Bronchial epithelial cell (primary cell): ENCODE measurements at regions not wholly inside any gene's neighbourhood (a gene's known extent, or its start where the extent isn't known, plus 50 kb on each side); places are given as distances from the start of the nearest gene placed in this dataset.

Experiments
- DNase-seq: peaks from one replicate; pipeline ENCODE4 v3.0.0-alpha.2; 2010; ENCODE audit warnings: low read depth
- FAIRE-seq: peaks from 2 replicates; lab custom pipeline; 2011; peaks lifted over from hg19 to GRCh38; lab: Jason Lieb, UNC
- H3K27me3 ChIP-seq: 2 replicates; pipeline ENCODE4 v1.5.1; 2011; ENCODE audit warnings: low read length; ENCODE audit not compliant: control insufficient read depth, insufficient read depth
- H3K36me3 ChIP-seq: 2 replicates; pipeline ENCODE4 v1.5.1; 2011; ENCODE audit warnings: low read length; ENCODE audit not compliant: control insufficient read depth, insufficient read depth
- H3K4me3 ChIP-seq: 2 replicates; pipeline ENCODE4 v1.5.1; 2011; ENCODE audit warnings: mild to moderate bottlenecking, low read depth, low read length, control low read depth
- CTCF ChIP-seq: IDR thresholded peaks from 2 replicates; pipeline ENCODE4 v1.5.1; 2011; ENCODE audit warnings: mild to moderate bottlenecking, moderate library complexity, low read length, control low read depth, inconsistent platforms; ENCODE audit not compliant: insufficient read depth, severe bottlenecking

DNA sequence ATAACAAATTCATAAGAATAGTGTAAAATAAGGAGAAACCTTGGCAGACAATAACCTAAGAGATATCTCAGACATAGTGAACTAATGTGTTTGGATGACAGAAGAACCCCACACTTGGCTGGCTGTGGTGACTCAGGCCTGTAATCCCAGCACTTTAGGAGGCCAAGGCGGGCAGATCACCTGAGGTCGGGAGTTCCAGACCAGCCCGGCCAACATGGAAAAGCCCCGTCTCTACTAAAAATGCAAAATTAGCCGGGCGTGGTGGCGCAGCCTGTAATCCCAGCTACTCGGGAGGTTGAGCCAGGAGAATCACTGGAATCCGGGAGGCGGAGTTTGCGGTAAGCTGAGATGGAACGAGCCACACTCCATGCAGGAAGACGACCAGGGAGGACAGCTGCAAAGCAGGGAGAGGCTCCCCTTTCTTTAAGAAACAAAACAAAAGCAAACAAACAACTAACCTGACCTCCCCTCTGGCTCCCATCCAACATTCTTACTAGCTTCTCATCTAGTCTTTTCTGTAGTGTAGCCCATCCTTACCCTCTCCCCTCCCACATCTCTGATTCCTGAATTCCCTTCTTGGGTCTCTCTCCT is 84.2 kb downstream of the ZNF280B start:
- no peak for TF ChIP-seq CTCF
- DNase-seq (no peak), FAIRE-seq (no peak)
- H3K27me3 ChIP-seq, result peaks cover 3% of the 10 kb centered on the region
- no peaks in the 10 kb centered on the region for H3K36me3 ChIP-seq
- H3K4me3 ChIP-seq, result no peak overlapping the region

GRCh38 chr22:22424956-22425355 is 83.6 kb downstream of the ZNF280B start:
- no peak overlapping the region for H3K4me3 ChIP-seq
- no peaks in the 10 kb centered on the region for H3K36me3 ChIP-seq
- TF ChIP-seq CTCF, result no peak
- FAIRE-seq, result no peak
- H3K27me3 ChIP-seq, result peaks cover 3% of the 10 kb centered on the region
- no peak for DNase-seq

DNA sequence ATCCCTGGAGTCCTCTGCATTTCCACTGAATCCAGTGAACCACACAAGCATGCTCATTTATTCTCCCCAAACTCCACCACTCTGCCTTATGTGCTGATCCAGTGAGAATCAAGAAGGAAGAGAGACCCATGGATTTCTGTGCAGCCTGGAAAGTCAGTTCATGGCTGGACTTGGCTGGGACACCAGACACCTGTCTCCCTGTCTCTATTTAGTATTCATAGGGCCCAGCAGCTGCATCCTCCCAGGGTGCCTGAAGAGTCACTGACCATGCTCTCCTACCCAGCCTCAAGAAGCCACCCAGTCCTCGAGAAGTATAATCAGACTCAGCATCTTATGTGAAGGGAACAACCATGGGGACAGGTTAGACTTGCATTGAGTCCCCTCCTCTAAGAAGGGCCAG is 83.2 kb downstream of the ZNF280B start:
- no peak for FAIRE-seq

DNA sequence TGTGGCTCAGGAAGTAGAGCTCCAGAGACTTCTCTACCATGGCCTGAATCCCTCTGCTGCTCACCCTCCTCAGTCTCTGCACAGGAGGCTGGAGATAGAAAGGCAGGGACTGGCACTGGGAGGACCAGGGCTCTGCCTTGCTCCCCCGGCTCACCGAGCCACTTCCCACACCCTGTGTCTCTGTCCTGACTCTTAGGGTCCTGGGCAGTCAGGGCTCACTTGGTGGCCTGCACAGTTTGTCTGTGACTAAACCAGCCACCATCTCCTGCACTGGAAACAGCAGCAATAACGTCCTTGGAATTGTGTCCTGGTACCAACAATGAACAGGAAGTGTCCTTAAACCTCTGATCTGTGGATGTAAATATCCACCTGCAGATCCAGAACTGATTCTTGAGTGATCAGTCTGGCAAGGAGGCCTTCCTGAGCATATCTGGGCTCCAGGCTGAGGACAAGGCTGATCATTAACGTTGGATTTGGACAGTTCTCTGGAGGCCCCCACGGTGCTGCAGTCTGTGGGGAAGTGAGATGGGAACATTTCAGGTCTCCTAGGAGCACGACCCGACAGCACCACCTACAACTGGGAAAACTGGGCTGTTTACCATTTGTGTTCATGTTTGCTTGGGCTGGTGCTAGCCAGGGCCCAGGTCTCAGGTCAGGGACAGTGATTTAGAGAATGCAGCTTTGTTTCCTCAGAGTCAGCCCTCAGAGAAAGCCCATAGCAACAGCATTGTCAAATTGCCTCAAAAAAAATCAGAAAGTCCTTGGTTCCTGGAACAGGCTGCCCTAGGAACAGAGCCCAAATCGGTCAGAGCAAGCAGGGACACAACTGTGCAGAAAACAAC is 82.5 kb downstream of the ZNF280B start:
- FAIRE-seq (peak; percentile 93), DNase-seq (no peak)
- TF ChIP-seq CTCF, result no peak
- Histone ChIP-seq H3K27me3 (peaks cover 3% of the 10 kb centered on the region), H3K36me3 (no peaks in the 10 kb centered on the region), H3K4me3 (no peak overlapping the region)

More for the DNA sequence above, 83.2 kb downstream of the ZNF280B start:
- Histone ChIP-seq H3K36me3 (no peaks in the 10 kb centered on the region), H3K27me3 (peaks cover 3% of the 10 kb centered on the region), H3K4me3 (no peak overlapping the region)
- no peak for DNase-seq
- TF ChIP-seq CTCF, result no peak

GRCh38 chr22:22427542-22428065 is 80.9 kb downstream of the ZNF280B start:
- H3K4me3 ChIP-seq, result no peak overlapping the region
- DNase-seq, result no peak
- no peak for FAIRE-seq
- peaks cover 4% of the 10 kb centered on the region for H3K27me3 ChIP-seq
- no peak for TF ChIP-seq CTCF
- no peaks in the 10 kb centered on the region for H3K36me3 ChIP-seq
